GM19324 (cell line): ENCODE measurements at regions not wholly inside any gene's neighbourhood (a gene's known extent, or its start where the extent isn't known, plus 50 kb on each side); places are given as distances from the start of the nearest gene placed in this dataset.
"Not testable (repeated sequence)": the region's sequence is repeated elsewhere in the genome, so short reads cannot be mapped to it uniquely, and the experiment has no call there.

Experiments
- ATAC-seq: cut with Tn5 transposase; IDR thresholded peaks from one replicate; pipeline ENCODE4 v1.9.1; 2021; ENCODE audit warnings: mild to moderate bottlenecking, moderate library complexity; ENCODE audit not compliant: unreplicated experiment, low FRiP score

DNA sequence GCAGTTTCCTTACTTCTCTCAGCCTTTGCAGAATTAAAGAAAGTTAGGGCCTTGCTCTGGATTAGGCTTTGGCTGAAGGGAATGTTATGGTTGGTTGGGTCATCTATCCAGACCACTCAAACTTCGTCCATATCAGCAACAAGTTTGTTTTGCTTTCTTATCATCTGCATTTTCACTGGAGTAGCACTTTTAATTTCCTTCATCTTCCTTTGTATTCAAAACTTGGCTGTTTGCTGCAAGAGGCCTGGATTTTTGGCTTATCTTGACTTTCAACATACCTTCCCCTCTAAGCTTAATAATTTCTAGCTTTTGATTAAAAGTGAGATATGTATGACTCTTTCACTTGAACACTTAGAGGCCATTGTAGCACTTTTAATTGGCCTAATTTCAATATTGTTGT is 126.7 kb upstream of the CENPE start:
- ATAC-seq, result no peak

DNA sequence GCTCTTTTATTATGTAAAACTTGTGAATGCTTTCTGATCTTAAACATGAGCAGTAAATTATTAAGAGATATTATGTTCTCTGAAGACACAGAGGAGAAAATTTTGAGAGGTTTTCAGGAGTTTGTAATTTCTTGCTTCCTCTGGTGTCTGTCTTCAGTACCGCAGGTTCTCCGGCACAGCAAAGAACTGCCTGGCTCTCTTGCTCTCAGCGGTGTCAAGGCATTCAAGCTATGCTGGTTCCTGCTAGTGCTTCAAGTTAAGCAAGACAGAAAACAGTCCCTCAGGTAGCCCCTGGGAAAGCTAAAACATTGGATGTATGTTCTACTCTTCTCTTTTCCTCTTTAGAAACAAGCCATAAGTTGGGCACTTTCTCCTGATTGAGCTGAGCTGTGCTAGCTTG is 120.2 kb upstream of the CENPE start:
- no peak for ATAC-seq

DNA sequence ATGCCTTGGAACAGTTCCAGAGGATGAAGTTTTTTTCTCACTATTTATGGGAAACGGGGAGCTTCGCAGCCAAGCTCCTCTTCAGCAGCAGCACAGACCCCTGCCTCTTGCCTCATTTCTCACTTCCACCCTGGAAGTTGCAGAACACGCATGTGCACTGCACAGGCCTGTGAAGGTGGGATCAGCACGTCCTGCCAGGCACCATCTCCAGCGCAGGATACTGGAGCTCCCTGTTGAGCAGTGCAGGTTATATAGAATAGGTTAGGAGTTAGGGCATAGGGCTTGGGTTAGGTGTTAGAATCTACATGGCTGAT is 110.1 kb upstream of the CENPE start:
- no peak for ATAC-seq

DNA sequence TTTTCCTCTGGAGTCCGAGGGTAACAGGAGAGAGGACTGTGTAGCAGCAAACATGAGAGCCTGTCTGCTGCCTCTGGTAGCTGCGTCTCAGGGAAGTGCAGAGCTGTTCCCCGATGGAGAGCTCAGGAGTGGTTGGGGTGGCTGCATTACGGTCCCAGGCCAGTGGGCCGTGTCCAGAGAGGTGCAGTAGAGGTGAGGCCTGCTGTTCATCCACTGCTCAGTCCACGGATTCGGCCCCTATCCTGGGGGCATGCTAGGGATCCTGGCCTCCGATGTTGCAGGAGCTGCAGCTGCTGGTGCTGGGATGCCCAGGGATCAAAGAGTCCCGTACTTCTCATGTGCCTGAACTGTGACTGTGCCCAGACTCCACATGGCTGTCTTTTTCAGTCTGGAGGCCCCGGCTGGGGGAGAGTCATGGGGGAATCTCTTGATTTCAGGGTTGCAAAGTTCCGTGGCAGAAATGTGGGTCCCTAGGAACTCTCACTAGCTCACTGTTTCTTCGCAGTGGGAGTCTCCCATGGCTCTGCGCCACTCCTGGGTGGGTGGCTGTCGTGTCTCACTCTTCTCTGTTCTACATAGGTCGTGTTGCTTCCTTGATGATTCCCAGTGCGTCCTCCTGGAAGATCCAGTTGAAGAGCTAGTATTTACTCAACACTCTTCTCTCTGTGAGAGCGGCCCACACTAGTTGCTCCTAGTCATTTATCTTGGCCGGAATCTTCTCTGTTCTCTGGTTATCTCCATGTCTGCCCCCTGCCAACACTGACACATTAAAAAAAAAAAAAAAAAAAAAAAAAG is 109.5 kb upstream of the CENPE start:
- no peak for ATAC-seq

DNA sequence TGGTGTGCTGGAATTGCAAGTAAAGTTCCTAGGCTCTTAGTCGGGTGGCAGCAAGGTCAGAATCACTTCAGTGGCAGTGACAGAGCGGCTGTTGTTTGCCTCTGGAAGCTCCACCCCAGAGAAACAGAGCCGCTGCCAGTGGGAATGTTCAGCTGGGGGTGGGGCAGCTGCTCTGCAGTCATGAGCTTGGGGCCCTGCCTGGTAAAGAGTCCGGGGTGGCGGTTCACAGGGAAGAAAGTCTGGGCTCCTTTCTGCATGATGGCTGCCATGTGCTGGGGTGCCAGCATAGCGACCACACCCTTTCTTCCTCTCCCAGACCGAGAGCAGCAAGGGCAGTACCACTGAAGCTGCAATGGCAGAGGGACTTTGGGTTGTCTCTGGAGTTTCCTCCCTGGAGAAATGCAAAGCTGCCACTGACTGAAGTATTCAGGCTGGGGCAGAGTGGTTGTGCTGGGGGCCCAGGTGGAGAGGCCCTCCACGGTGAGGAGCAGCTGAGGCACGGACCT is 108.8 kb upstream of the CENPE start:
- no peak for ATAC-seq

DNA sequence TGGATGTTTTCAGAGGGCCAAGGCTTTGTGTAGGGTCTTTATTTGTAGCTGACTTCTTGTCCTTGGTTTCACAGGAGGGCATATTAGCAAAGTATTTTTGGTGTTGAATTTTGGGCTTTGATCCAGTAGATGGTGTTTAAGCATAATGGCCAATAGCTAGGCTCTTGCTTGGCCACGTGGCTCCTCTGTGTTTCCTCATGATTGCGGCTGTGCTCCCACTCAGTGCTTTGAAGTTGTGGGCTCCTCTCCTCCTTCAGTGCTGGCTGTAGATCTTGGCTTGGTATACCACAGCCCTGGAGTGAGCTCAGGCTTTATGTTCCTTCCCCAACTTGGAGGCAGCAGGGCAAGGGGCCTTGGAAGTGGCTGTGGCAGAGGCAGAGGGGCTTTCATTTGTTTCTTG is 107.2 kb upstream of the CENPE start:
- ATAC-seq, result no peak

DNA sequence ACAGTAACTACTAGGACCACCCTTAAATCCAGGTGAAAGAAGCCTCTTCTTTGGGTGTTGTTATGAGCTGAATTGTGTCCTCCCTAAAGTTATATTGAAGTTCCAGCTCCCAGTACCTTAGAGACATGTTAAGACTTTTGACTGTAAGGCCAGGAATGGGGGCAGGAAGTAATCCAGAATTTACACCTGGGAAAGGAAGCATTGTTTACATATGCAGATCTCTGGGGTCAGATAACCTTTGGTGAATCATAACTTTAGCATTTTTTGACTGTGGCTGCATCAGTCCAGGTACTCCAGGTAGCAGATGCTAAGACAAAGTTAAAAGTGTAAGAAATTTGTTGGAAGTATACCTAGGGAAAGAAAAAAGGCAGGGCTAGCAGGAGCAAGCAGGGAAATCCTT is 104.9 kb upstream of the CENPE start:
- ATAC-seq, result no peak

DNA sequence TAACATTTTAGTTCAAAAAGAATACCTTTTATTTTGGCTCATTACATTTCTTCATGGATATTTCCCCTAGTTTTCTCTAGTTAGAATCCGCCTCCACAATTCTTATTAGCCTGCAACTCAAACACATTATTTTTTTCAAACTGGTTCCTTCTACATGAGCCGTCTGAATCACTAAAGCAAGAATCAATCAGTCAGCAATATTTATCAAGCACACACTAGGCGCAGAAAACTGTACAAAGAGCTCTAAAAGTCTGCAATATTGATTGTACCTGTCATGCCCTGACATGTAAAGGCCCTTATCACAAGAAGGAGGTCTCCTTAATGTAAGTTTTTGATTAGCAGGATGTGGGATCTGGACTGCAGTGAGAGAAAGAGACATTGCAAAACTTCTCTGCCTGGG is 94.8 kb upstream of the CENPE start:
- ATAC-seq, result no peak

DNA sequence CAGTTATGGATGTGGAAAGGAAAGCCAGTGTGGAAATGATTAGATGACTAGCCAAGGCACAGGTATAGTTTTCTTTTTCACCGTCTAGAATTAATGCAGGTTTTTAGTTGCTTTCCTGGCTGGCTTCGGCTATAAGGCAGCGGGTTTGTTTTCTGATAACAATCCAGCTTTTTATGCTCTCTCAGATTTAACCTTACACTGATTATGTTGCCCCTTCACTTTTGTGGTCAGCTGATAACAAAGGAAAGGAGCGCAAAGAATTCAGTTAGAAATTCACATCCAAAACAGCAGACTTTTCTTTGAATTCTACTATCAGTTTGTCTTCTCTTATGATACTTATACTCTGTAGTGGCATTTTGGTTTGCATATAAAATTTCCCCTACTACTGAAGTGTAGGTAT is 94.2 kb upstream of the CENPE start:
- no peak for ATAC-seq

DNA sequence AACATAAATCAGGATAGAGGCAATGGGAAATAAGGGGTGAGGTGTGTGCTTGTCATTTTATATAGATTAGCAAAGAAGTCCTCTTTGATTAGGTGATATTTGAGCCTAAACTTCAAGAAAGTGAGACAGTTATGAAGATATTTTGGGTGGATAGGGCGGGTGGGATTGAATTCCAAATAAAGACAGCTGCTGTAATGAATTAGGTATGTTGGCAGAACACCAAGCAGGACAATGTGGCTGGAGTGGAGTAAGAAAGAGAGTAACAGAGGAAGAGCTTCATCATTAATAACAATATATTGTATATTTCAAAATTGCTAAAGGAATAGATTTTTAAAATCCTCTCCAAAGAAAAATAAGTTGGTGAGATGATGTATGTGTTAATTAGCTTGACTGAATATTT is 91.0 kb upstream of the CENPE start:
- no peak for ATAC-seq

DNA sequence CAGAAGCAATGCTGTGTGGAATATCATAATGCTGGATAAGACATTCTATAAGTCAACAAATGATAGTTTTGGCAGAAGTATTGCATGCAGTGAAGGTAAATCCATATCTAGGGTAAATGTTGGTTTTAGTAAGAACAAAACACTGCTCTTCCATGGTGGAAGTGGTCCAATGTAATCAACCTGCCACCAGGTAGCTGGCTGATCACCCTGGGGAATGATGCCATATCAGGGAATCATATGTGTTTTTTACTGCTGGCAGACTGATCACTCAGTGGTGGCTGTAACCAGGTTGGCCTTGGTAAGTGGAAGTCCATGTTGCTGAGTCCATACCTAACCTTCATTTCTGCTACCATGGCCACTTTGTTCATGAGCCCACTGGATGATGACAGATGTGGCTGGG is 74.0 kb upstream of the CENPE start:
- ATAC-seq, result no peak

DNA sequence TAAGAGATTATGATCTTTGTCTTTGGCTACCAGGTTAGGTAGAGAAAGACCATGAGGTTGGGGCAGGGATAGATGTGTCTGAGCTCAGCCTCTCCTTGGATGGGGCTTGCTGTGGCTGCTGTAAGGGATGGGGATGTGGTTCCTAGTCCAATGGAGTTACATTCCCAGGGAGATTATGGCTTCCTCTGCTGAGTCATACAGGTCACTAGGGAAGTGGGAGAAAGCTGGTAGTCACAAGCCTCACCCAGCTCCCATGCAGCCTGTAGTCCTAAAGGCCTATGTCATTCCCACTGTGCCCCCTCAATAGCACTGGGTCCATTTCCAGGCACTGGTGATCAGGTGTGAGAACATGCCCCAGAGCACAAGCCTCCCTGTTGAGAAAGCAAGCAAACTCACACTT is 70.6 kb upstream of the CENPE start:
- ATAC-seq, result no peak

DNA sequence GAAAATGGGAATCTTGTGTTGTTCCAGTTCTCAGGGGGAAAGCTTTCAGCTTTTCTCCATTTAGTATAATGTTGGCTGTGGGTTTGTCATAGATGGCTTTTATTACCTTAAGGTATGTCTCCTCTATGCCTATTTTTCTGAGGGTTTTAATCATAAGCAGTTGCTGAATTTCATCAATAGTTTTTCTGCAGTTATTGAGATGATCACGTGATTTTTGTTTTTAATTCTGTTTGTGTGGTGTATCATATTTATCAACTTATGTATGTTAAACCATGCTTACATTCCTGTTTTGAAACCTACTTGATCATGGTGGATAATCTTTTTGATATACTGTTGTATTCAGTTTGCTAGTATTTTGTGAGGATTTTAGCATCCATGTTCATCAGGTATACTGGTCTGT is 66.8 kb upstream of the CENPE start:
- no peak for ATAC-seq

DNA sequence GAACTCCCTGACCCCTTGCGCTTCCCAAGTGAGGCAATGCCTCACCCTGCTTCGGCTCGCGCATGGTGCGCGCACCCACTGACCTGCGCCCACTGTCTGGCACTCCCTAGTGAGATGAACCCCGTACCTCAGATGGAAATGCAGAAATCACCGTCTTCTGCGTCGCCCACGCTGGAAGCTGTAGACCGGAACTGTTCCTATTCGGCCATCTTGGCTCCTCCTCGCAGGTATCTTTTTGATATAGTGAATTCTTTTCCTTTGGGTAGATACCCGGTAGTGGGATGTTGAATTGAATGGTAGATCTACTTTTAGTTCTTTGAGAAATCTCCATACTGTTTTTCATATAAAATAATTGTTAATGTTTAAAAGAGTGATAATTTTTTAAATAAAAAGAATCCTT is 57.9 kb upstream of the CENPE start:
- not testable (repeated sequence) for ATAC-seq
